WTC11 (cell line): ENCODE measurements at regions not wholly inside any gene's neighbourhood (a gene's known extent, or its start where the extent isn't known, plus 50 kb on each side); places are given as distances from the start of the nearest gene placed in this dataset.

Experiments
- FOXK1 ChIP-seq: sonication (generic); formaldehyde crosslinking; IDR thresholded peaks from 2 replicates; pipeline ENCODE4 v1.8.0; 2022; ENCODE audit warnings: mild to moderate bottlenecking, moderate library complexity, missing genetic modification reagents
- IRF2 ChIP-seq: sonication (generic); formaldehyde crosslinking; IDR thresholded peaks from 2 replicates; pipeline ENCODE4 v1.8.0; 2022; ENCODE audit warnings: low read depth, missing genetic modification reagents, borderline replicate concordance
- NR3C1 ChIP-seq: sonication (generic); formaldehyde crosslinking; conservative IDR thresholded peaks from 2 replicates; pipeline ENCODE4 v1.8.1; 2023; ENCODE audit warnings: low read depth, mild to moderate bottlenecking, missing genetic modification reagents
- SMAD3 ChIP-seq: sonication (generic); formaldehyde crosslinking; IDR thresholded peaks from 2 replicates; pipeline ENCODE4 v1.8.0; 2022; ENCODE audit warnings: missing genetic modification reagents, mild to moderate bottlenecking, borderline replicate concordance
- SP1 ChIP-seq: sonication (generic); formaldehyde crosslinking; conservative IDR thresholded peaks from 2 replicates; pipeline ENCODE4 v1.8.1; 2022; ENCODE audit warnings: missing genetic modification reagents
- TEAD4 ChIP-seq: sonication (generic); formaldehyde crosslinking; IDR thresholded peaks from 2 replicates; pipeline ENCODE4 v1.8.0; 2022; ENCODE audit warnings: mild to moderate bottlenecking, missing genetic modification reagents
- TF ChIP-seq, protein P1 (sequence below): sonication (generic); formaldehyde crosslinking; IDR thresholded peaks from 2 replicates; pipeline ENCODE4 v1.8.1; 2023; ENCODE audit warnings: mild to moderate bottlenecking, missing genetic modification reagents
- TF ChIP-seq, protein P2 (sequence below): fragments of 200-600 bp; IDR thresholded peaks from 2 replicates; pipeline ENCODE4 v1.8.0; 2022; ENCODE audit warnings: antibody characterized with exemption

DNA sequence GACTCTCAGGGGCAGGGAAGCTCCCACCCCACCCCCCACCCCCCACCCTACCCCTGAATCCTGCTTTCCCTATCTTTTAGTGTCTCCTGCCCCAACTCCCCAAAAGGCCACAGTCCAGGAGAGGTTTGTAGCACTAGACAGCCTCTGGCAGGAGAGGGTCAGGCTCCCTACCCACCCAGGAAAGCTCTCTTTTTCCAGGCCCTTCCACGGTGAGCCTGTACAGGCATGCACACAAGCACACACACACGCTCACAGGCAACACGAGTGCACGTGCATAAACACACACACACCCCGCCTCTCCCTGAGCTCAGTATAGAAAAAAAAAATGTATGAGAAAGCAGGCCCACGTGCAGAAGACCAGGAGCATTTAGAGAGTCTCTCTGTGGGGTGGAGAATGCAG is 414.0 kb downstream of the MN1 start:
- TF ChIP-seq, protein P1, sequence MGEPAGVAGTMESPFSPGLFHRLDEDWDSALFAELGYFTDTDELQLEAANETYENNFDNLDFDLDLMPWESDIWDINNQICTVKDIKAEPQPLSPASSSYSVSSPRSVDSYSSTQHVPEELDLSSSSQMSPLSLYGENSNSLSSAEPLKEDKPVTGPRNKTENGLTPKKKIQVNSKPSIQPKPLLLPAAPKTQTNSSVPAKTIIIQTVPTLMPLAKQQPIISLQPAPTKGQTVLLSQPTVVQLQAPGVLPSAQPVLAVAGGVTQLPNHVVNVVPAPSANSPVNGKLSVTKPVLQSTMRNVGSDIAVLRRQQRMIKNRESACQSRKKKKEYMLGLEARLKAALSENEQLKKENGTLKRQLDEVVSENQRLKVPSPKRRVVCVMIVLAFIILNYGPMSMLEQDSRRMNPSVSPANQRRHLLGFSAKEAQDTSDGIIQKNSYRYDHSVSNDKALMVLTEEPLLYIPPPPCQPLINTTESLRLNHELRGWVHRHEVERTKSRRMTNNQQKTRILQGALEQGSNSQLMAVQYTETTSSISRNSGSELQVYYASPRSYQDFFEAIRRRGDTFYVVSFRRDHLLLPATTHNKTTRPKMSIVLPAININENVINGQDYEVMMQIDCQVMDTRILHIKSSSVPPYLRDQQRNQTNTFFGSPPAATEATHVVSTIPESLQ (CRISPR knock-in tag): no peak
- TF ChIP-seq SP1 (CRISPR knock-in tag) (no peak), FOXK1 (CRISPR knock-in tag) (no peak), SMAD3 (CRISPR knock-in tag) (no peak), NR3C1 (CRISPR knock-in tag) (no peak), TEAD4 (CRISPR knock-in tag) (no peak), IRF2 (CRISPR knock-in tag) (no peak)
- TF ChIP-seq, protein P2, sequence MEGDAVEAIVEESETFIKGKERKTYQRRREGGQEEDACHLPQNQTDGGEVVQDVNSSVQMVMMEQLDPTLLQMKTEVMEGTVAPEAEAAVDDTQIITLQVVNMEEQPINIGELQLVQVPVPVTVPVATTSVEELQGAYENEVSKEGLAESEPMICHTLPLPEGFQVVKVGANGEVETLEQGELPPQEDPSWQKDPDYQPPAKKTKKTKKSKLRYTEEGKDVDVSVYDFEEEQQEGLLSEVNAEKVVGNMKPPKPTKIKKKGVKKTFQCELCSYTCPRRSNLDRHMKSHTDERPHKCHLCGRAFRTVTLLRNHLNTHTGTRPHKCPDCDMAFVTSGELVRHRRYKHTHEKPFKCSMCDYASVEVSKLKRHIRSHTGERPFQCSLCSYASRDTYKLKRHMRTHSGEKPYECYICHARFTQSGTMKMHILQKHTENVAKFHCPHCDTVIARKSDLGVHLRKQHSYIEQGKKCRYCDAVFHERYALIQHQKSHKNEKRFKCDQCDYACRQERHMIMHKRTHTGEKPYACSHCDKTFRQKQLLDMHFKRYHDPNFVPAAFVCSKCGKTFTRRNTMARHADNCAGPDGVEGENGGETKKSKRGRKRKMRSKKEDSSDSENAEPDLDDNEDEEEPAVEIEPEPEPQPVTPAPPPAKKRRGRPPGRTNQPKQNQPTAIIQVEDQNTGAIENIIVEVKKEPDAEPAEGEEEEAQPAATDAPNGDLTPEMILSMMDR: no peak
